SK-N-MC (cell line): ENCODE measurements at regions not wholly inside any gene's neighbourhood (a gene's known extent, or its start where the extent isn't known, plus 50 kb on each side); places are given as distances from the start of the nearest gene placed in this dataset.

ENCODE experiments used
- EZH2 ChIP-seq: fragments of 200-600 bp; sonication (generic); IDR thresholded peaks from one replicate; pipeline ENCODE4 v1.6.1; 2017; ENCODE audit warnings: antibody characterized with exemption
- FOXP2 ChIP-seq: optimal IDR thresholded peaks from 2 replicates; pipeline ENCODE3; 2011; ENCODE audit warnings: mild to moderate bottlenecking, moderate library complexity; ENCODE audit not compliant: insufficient read depth; ENCODE audit errors: extremely low read length, control extremely low read depth
- POLR2AphosphoS5 ChIP-seq: IDR thresholded peaks from 2 replicates; pipeline ENCODE4 v1.6.1; 2012; ENCODE audit warnings: mild to moderate bottlenecking, low read depth, low read length, borderline replicate concordance

DNA sequence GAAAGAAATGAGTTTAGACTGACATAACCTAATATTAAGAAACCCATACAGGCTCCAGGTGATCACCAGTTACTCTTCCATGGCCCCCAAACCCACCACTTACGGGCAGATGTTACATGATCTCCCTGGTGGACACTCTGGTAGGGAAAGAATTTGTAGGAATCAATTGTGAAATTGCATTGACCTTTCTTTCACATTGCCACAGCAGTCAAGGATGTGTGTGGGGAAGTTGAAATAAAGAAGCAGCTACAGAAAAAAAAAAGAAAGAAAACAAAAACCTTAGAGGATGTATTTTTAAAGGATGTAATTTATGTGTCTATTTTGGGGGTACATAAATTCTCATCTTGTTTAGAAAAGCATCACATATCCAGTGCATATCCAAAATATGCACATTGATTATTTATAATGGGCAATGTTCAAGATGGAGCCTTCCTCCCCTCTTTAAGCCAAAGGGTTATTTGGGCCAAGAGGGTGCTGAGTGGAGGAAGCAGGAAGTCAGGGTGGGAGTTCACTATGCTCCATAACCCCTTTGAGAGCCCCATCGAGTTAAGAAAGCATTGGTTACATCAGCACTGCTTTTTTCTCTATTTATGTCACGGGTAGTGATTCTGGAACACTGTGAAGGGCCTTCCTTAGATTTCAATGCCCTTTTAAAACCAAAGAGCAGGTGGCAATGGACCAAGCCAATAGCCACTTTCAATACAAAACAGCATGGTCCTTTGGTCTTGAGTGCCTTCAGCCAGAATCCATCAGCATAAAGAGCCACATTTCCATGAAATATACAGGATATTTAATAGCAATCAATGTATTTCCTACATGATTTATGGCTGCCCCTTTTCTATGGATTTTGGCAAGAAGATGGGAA is 169.6 kb downstream of the LACC1 start:
- TF ChIP-seq EZH2 = no peak
- no peak for TF ChIP-seq POLR2AphosphoS5
- TF ChIP-seq FOXP2 = no peak
